AG04449 (cell line): ENCODE measurements at regions not wholly inside any gene's neighbourhood (a gene's known extent, or its start where the extent isn't known, plus 50 kb on each side); places are given as distances from the start of the nearest gene placed in this dataset.

Experiments
- CTCF ChIA-PET: fragments of 350-600 bp; formaldehyde crosslinking; extraction: SDS; loops from one replicate; lab custom pipeline; 2021; ENCODE audit warnings: antibody characterized with exemption; lab: Yijun Ruan, JAX
- POLR2A ChIA-PET: fragments of 400-600, 350-600 bp; formaldehyde crosslinking; extraction: SDS; loops from one replicate; lab custom pipeline; 2020; ENCODE audit warnings: antibody characterized with exemption, inconsistent platforms; lab: Yijun Ruan, JAX
- DNase-seq: peaks from one replicate; pipeline ENCODE4 v3.0.0-alpha.2; 2010; ENCODE audit warnings: low read depth, low spot score
- H3K4me3 ChIP-seq: 2 replicates; pipeline ENCODE4 v1.5.1; 2011; ENCODE audit warnings: low read depth, mild to moderate bottlenecking, control low read depth, low read length
- TF ChIP-seq, protein P1 (sequence below): IDR thresholded peaks from one replicate; pipeline ENCODE4 v1.5.1; 2011; ENCODE audit warnings: mild to moderate bottlenecking, moderate library complexity, low read length, control low read depth, inconsistent platforms; ENCODE audit not compliant: insufficient read depth; ENCODE audit errors: missing control alignments

GRCh38 chr2:58313926-58314325 lies 72.8 kb upstream of the FANCL start:
- no peak for DNase-seq
- no peak overlapping the region for H3K4me3 ChIP-seq
- POLR2A ChIA-PET = no interaction called here
- TF ChIP-seq, protein P1, sequence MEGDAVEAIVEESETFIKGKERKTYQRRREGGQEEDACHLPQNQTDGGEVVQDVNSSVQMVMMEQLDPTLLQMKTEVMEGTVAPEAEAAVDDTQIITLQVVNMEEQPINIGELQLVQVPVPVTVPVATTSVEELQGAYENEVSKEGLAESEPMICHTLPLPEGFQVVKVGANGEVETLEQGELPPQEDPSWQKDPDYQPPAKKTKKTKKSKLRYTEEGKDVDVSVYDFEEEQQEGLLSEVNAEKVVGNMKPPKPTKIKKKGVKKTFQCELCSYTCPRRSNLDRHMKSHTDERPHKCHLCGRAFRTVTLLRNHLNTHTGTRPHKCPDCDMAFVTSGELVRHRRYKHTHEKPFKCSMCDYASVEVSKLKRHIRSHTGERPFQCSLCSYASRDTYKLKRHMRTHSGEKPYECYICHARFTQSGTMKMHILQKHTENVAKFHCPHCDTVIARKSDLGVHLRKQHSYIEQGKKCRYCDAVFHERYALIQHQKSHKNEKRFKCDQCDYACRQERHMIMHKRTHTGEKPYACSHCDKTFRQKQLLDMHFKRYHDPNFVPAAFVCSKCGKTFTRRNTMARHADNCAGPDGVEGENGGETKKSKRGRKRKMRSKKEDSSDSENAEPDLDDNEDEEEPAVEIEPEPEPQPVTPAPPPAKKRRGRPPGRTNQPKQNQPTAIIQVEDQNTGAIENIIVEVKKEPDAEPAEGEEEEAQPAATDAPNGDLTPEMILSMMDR = no peak
- CTCF ChIA-PET = no interaction called here

DNA sequence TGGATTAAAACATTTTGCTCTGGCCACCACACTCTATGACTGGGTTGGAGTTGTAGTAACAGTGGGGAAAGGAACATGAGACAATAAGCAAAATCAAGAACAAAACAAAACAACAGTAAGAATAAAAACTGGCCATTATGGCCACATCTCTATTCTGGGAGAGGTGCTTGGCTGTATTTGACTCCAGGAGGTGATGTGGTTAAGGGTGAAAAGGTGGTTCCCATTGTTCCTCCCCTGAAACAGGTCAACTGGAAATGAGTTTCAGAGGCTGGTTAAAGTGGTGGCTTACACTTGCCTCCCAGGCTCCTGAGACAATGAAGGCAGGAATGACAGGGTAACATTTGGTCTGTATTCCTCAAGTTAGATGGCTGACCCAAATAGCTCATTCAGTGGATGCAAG lies 67.3 kb upstream of the FANCL start:
- TF ChIP-seq, protein P1 = no peak
- H3K4me3 ChIP-seq = no peak overlapping the region
- ChIA-PET CTCF (no interaction called here), POLR2A (no interaction called here)
- DNase-seq = no peak

DNA sequence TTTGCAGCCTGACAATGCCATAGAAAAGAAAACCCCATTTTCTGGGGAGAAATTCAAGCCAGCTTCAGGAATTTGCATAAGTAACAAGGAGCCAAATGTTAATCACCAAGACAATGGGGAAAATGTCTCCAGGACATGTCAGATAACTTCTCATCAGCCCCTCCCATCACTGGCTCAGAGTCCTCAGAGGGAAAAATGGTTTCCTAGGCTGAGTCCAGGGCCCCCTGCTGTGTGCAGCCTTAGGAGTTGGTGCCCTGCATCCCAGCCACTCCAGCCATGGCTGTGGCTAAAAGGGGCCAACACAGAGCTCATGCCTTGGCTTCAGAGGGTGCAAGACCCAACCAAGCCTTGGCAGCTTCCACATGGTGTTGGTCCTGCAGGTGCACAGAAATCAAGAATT lies 63.7 kb upstream of the FANCL start:
- H3K4me3 ChIP-seq = no peak overlapping the region
- CTCF ChIA-PET = no interaction called here
- POLR2A ChIA-PET = no interaction called here
- TF ChIP-seq, protein P1 = no peak
- no peak for DNase-seq

DNA sequence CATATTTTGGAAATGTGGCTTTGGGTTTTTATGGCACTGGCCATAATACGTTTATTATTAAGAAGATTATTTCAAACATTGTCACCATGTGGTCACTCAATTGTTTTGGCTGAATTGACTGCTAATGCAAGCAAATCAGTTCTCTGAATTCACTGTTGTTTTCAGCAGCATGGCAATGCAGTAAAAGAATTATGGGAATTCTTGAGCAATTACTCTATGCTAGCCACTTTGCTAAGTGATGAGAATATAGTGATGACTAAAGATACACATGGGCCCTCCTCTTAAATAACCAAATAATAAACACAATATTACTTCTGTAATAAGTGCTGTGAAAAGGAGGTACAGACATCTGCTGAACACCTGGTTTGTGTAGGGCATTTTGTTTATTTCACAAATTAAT lies 58.0 kb upstream of the FANCL start:
- no peak for DNase-seq
- CTCF ChIA-PET = no interaction called here
- POLR2A ChIA-PET = no interaction called here
- TF ChIP-seq, protein P1 = no peak
- no peak overlapping the region for H3K4me3 ChIP-seq

GRCh38 chr2:58293056-58293455 lies 51.9 kb upstream of the FANCL start:
- CTCF ChIA-PET = no interaction called here
- DNase-seq = no peak
- H3K4me3 ChIP-seq = no peak overlapping the region
- POLR2A ChIA-PET = no interaction called here
- TF ChIP-seq, protein P1 = no peak

DNA sequence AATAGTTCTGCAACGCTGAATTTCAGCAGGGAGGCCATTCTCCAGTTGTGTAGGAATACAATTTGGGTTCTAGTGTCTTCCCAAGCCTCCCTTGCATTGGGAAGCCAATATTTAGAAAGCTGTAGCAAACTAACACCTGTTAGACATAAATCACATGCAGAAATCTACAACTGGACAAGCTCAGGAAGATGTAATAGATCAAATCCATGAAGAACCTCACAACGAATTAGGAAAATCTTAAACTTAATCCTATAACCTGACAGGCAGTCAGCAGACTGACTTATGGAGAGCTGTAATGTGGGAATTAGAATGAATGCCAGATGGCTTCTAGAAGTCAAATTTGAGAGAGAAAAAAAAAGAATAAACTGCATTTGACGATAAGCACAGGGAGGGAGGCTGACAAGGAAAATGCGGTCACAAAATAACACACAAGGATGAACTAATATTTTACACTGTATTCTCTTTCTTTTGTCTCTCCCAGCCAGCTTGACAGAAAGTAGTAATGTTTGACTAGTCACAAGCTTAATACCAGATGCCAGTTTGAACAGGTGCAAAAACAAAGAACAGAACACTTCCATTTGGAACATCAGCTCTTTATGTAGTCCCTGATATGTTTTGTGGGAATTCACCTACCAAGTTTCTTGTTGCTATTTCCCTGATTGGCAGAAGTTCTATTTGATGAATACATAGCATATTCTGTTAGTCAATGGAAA lies 50.8 kb upstream of the FANCL start:
- no peak for DNase-seq
- ChIA-PET CTCF (interaction anchor here (0.6 kb wide), 1 partner anchor 1918 kb away, joined by 3 read pairs; no protein-coding TSS in a partner anchor), POLR2A (no interaction called here)
- H3K4me3 ChIP-seq = no peak overlapping the region
- TF ChIP-seq, protein P1 = no peak
